ENCODE measurements at regions not wholly inside any gene's neighbourhood (a gene's known extent, or its start where the extent isn't known, plus 50 kb on each side); places are given as distances from the start of the nearest gene placed in this dataset.

DNA sequence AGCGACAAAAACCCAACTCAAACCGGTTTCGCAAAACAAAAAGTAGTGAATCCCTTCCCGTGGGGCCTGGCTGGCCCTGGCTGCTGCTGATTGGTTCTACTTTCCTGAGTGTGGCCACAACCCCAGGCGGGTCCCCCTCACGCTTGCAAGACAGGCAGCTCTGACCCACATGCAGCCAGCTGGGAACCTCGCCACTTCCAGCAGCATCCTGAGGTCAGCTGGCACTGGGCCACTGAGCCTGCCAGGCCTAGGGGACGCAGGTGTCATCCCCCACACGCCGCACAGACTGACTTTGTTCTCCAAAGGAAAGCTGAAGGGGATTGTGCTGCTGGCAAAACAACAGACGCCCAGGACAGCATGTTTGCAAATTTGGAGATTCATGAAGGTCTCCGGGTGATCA lies 111.1 kb downstream of the TPRA1 start:
- TF ChIP-seq, protein P1, sequence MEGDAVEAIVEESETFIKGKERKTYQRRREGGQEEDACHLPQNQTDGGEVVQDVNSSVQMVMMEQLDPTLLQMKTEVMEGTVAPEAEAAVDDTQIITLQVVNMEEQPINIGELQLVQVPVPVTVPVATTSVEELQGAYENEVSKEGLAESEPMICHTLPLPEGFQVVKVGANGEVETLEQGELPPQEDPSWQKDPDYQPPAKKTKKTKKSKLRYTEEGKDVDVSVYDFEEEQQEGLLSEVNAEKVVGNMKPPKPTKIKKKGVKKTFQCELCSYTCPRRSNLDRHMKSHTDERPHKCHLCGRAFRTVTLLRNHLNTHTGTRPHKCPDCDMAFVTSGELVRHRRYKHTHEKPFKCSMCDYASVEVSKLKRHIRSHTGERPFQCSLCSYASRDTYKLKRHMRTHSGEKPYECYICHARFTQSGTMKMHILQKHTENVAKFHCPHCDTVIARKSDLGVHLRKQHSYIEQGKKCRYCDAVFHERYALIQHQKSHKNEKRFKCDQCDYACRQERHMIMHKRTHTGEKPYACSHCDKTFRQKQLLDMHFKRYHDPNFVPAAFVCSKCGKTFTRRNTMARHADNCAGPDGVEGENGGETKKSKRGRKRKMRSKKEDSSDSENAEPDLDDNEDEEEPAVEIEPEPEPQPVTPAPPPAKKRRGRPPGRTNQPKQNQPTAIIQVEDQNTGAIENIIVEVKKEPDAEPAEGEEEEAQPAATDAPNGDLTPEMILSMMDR (IDR thresholded peaks at IDR 0.05; ENCODE audit: low read depth, low read length) = no peak
- TF ChIP-seq EZH2phosphoT487 (IDR thresholded peaks at IDR 0.05; ENCODE audit: low read depth) = no peak
